Neural cell (in vitro differentiated cells): ENCODE measurements at regions not wholly inside any gene's neighbourhood (a gene's known extent, or its start where the extent isn't known, plus 50 kb on each side); places are given as distances from the start of the nearest gene placed in this dataset.

Experiments
- H2AFZ ChIP-seq: fragments of 200-600, 300-800 bp; sonication (generic), shearing (Covaris generic); 2 replicates; pipeline ENCODE4 v1.6.0; 2014; ENCODE audit warnings: low read depth, mild to moderate bottlenecking, antibody characterized with exemption, low read length, moderate library complexity
- H3F3A ChIP-seq: fragments of 200-600 bp; shearing (Covaris generic); 2 replicates; pipeline ENCODE4 v1.6.1; 2016; ENCODE audit warnings: mild to moderate bottlenecking, moderate library complexity, mixed read lengths, antibody characterized with exemption, low read length; ENCODE audit not compliant: insufficient read depth, poor library complexity, severe bottlenecking
- H3K27ac ChIP-seq: fragments of 200-600, 300-800 bp; sonication (generic), shearing (Covaris generic); 2 replicates; pipeline ENCODE4 v1.5.1; 2014; ENCODE audit warnings: mild to moderate bottlenecking, low read length, moderate library complexity
- H3K27me3 ChIP-seq: fragments of 300-800, 200-600 bp; sonication (generic), shearing (Covaris generic); 2 replicates; pipeline ENCODE4 v1.6.0; 2014; ENCODE audit warnings: mild to moderate bottlenecking, low read depth, low read length, moderate library complexity; ENCODE audit not compliant: insufficient read depth
- H3K36me3 ChIP-seq: fragments of 300-800, 200-600 bp; sonication (generic), shearing (Covaris generic); 2 replicates; pipeline ENCODE4 v1.5.1; 2014; ENCODE audit warnings: mild to moderate bottlenecking, antibody characterized with exemption, low read length, moderate library complexity; ENCODE audit not compliant: insufficient read depth
- H3K4me2 ChIP-seq: fragments of 300-800, 200-600 bp; sonication (generic), shearing (Covaris generic); 2 replicates; pipeline ENCODE4 v1.6.0; 2014; ENCODE audit warnings: mild to moderate bottlenecking, low read length
- H3K4me3 ChIP-seq: fragments of 300-800, 200-600 bp; sonication (generic), shearing (Covaris generic); 2 replicates; pipeline ENCODE4 v1.5.1; 2014; ENCODE audit warnings: mild to moderate bottlenecking, low read length, moderate library complexity
- H3K79me2 ChIP-seq: fragments of 200-600 bp; shearing (Covaris generic); replicated peaks from 2 replicates; pipeline ENCODE4 v1.6.0; 2014; ENCODE audit warnings: mild to moderate bottlenecking, low read length, moderate library complexity; ENCODE audit not compliant: insufficient read depth
- H3K9ac ChIP-seq: fragments of 300-800, 200-600 bp; sonication (generic), shearing (Covaris generic); 2 replicates; pipeline ENCODE4 v1.6.1; 2016; ENCODE audit warnings: mild to moderate bottlenecking, low read length, mixed read lengths
- H3K9me2 ChIP-seq: fragments of 200-600 bp; shearing (Covaris generic); 2 replicates; pipeline ENCODE4 v1.6.1; 2016; ENCODE audit warnings: mild to moderate bottlenecking, low read length, mixed read lengths; ENCODE audit not compliant: insufficient read depth
- H3K9me3 ChIP-seq: fragments of 200-600, 300-800 bp; sonication (generic), shearing (Covaris generic); 2 replicates; pipeline ENCODE4 v1.6.1; 2016; ENCODE audit warnings: mild to moderate bottlenecking, mixed run types, low read length, moderate library complexity, mixed read lengths
- H4K20me1 ChIP-seq: fragments of 200-600 bp; shearing (Covaris generic); 2 replicates; pipeline ENCODE4 v1.6.1; 2016; ENCODE audit warnings: mild to moderate bottlenecking, mixed run types; ENCODE audit not compliant: insufficient read depth
- CTCF ChIP-seq: fragments of 450-650 bp; IDR thresholded peaks from 2 replicates; pipeline ENCODE4 v1.5.1; 2014; ENCODE audit warnings: antibody characterized with exemption, mild to moderate bottlenecking, moderate library complexity; ENCODE audit not compliant: poor library complexity, severe bottlenecking
- EP300 ChIP-seq: fragments of 450-650 bp; conservative IDR thresholded peaks from 2 replicates; pipeline ENCODE4 v1.6.1; 2014; ENCODE audit warnings: antibody characterized with exemption, mild to moderate bottlenecking, moderate library complexity; ENCODE audit not compliant: poor library complexity, severe bottlenecking
- EZH2 ChIP-seq: fragments of 200-600, 300-800 bp; shearing (Covaris generic), sonication (generic); IDR thresholded peaks from 2 replicates; pipeline ENCODE4 v1.6.1; 2014; ENCODE audit warnings: antibody characterized with exemption, low read length, borderline replicate concordance, mild to moderate bottlenecking; ENCODE audit not compliant: insufficient read depth, poor library complexity, severe bottlenecking
- MXI1 ChIP-seq: fragments of 450-650 bp; conservative IDR thresholded peaks from 2 replicates; pipeline ENCODE4 v1.6.1; 2014; ENCODE audit warnings: antibody characterized with exemption, mild to moderate bottlenecking; ENCODE audit not compliant: poor library complexity, severe bottlenecking
- POLR2AphosphoS5 ChIP-seq: IDR thresholded peaks from 2 replicates; pipeline ENCODE4 v1.6.1; 2012
- RAD21 ChIP-seq: fragments of 450-650 bp; conservative IDR thresholded peaks from 2 replicates; pipeline ENCODE4 v1.6.1; 2014; ENCODE audit warnings: antibody characterized with exemption, mild to moderate bottlenecking, moderate library complexity
- REST ChIP-seq: IDR thresholded peaks from 2 replicates; pipeline ENCODE4 v1.6.1; 2012; ENCODE audit warnings: borderline replicate concordance
- SMC3 ChIP-seq: fragments of 450-650 bp; conservative IDR thresholded peaks from 2 replicates; pipeline ENCODE4 v1.6.1; 2014; ENCODE audit warnings: antibody characterized with exemption, mild to moderate bottlenecking, moderate library complexity; ENCODE audit not compliant: poor library complexity
- TAF1 ChIP-seq: IDR thresholded peaks from 2 replicates; pipeline ENCODE4 v1.6.1; 2012; ENCODE audit warnings: low read depth

- Histone ChIP-seq H3K9me2 (no peaks in the 10 kb centered on the region), H3K79me2 (no peaks in the 10 kb centered on the region), H3K4me3 (no peak overlapping the region), H3K9ac (no peak overlapping the region), H3K27ac (no peak overlapping the region), H2AFZ (no peak overlapping the region), H3K36me3 (no peaks in the 10 kb centered on the region), H4K20me1 (no peaks in the 10 kb centered on the region), H3K27me3 (no peaks in the 10 kb centered on the region), H3K9me3 (no peaks in the 10 kb centered on the region), H3F3A (no peaks in the 10 kb centered on the region), H3K4me2 (no peak overlapping the region)
- no peak for TF ChIP-seq EZH2
- TF ChIP-seq REST, result no peak
- TF ChIP-seq MXI1, result no peak
- no peak for TF ChIP-seq SMC3
- TF ChIP-seq TAF1, result no peak
- no peak for TF ChIP-seq RAD21
- TF ChIP-seq POLR2AphosphoS5, result no peak
- TF ChIP-seq EP300, result no peak
- TF ChIP-seq CTCF, result no peak
Measured at GRCh38 chr10:46170789-46171188, 116.0 kb upstream of the ANTXRL start.

GRCh38 chr10:46171661-46172060 is 115.1 kb upstream of the ANTXRL start:
- Histone ChIP-seq H3K27ac (no peak overlapping the region), H3K79me2 (no peaks in the 10 kb centered on the region), H3K4me3 (no peak overlapping the region), H2AFZ (no peak overlapping the region), H3K9ac (no peak overlapping the region), H3K36me3 (no peaks in the 10 kb centered on the region), H3K9me3 (no peaks in the 10 kb centered on the region), H3K4me2 (no peak overlapping the region), H3K9me2 (no peaks in the 10 kb centered on the region), H3K27me3 (no peaks in the 10 kb centered on the region), H3F3A (no peaks in the 10 kb centered on the region), H4K20me1 (no peaks in the 10 kb centered on the region)
- TF ChIP-seq REST (no peak), EP300 (no peak), EZH2 (no peak), POLR2AphosphoS5 (no peak), SMC3 (no peak), MXI1 (no peak), RAD21 (no peak), CTCF (no peak), TAF1 (no peak)
